Endodermal cell (in vitro differentiated cells): ENCODE measurements at regions not wholly inside any gene's neighbourhood (a gene's known extent, or its start where the extent isn't known, plus 50 kb on each side); places are given as distances from the start of the nearest gene placed in this dataset.
A peak's percentile ranks its signal among the peaks of the same experiment; 100 is the strongest.

Experiments
- DNase-seq: peaks from one replicate; pipeline ENCODE4 v3.0.0-alpha.2; 2017
- H3K27ac ChIP-seq: 2 replicates; pipeline ENCODE4 v1.5.1; 2013; ENCODE audit warnings: mild to moderate bottlenecking, low read depth, low read length, moderate library complexity
- H3K27me3 ChIP-seq: 2 replicates; pipeline ENCODE4 v1.6.1; 2013; ENCODE audit warnings: mild to moderate bottlenecking, low read length, moderate library complexity; ENCODE audit not compliant: insufficient read depth, control insufficient read depth, poor library complexity, severe bottlenecking
- H3K36me3 ChIP-seq: 2 replicates; pipeline ENCODE4 v1.7.0; 2013; ENCODE audit warnings: mild to moderate bottlenecking, low read length, moderate library complexity; ENCODE audit not compliant: control insufficient read depth, insufficient read depth
- H3K4me1 ChIP-seq: one replicate; pipeline ENCODE4 v1.7.0; 2013; ENCODE audit warnings: low read length; ENCODE audit not compliant: control insufficient read depth, insufficient read depth
- H3K4me3 ChIP-seq: 2 replicates; pipeline ENCODE4 v1.5.1; 2013; ENCODE audit warnings: mild to moderate bottlenecking, low read length, moderate library complexity
- H3K9ac ChIP-seq: 2 replicates; pipeline ENCODE4 v1.6.1; 2013; ENCODE audit warnings: mild to moderate bottlenecking, low read length, moderate library complexity; ENCODE audit not compliant: poor library complexity, severe bottlenecking; ENCODE audit errors: extremely low read depth
- H3K9me3 ChIP-seq: 2 replicates; pipeline ENCODE4 v1.6.1; 2013; ENCODE audit warnings: mild to moderate bottlenecking, low read length, moderate library complexity; ENCODE audit not compliant: control insufficient read depth
- H3K27ac Mint-ChIP-seq: 2 replicates; pipeline ENCODE4 v1.8.0; 2020; ENCODE audit warnings: mixed read lengths
- H3K27me3 Mint-ChIP-seq: 2 replicates; pipeline ENCODE4 v1.8.0; 2021; ENCODE audit warnings: mild to moderate bottlenecking, mixed read lengths; ENCODE audit not compliant: insufficient read depth
- H3K36me3 Mint-ChIP-seq: 2 replicates; pipeline ENCODE4 v1.8.0; 2020; ENCODE audit warnings: low read depth, mixed read lengths
- H3K4me1 Mint-ChIP-seq: 2 replicates; pipeline ENCODE4 v1.8.0; 2020; ENCODE audit warnings: mixed read lengths
- H3K4me3 Mint-ChIP-seq: 2 replicates; pipeline ENCODE4 v1.8.0; 2020; ENCODE audit warnings: mild to moderate bottlenecking, moderate library complexity, mixed read lengths
- H3K9me3 Mint-ChIP-seq: 2 replicates; pipeline ENCODE4 v1.8.0; 2020; ENCODE audit warnings: mild to moderate bottlenecking, mixed read lengths
- WGBS, 2 experiments: methylation state at CpG; one replicate each; pipeline versions ENCODE4 v1.1.5 to v1.1.7; 2013; ENCODE audit warnings: missing lambda C conversion rate in 2 of 2, mixed read lengths in 1 of 2; ENCODE audit not compliant: insufficient coverage in 1 of 2, insufficient read length in 1 of 2; 5-methylcytosine and 5-hydroxymethylcytosine counted together
- TF ChIP-seq, protein P1 (sequence below): fragments of 200-600 bp; sonication (generic); conservative IDR thresholded peaks from 2 replicates; pipeline ENCODE4 v1.5.0; 2021; ENCODE audit warnings: antibody characterized with exemption, mild to moderate bottlenecking

- Mint-ChIP-seq H3K4me1 (no peaks in the 10 kb centered on the region), H3K9me3 (peaks cover 41% of the 10 kb centered on the region), H3K27me3 (no peaks in the 10 kb centered on the region), H3K4me3 (no peak overlapping the region), H3K36me3 (peaks cover 2% of the 10 kb centered on the region), H3K27ac (no peak overlapping the region)
- TF ChIP-seq, protein P1, sequence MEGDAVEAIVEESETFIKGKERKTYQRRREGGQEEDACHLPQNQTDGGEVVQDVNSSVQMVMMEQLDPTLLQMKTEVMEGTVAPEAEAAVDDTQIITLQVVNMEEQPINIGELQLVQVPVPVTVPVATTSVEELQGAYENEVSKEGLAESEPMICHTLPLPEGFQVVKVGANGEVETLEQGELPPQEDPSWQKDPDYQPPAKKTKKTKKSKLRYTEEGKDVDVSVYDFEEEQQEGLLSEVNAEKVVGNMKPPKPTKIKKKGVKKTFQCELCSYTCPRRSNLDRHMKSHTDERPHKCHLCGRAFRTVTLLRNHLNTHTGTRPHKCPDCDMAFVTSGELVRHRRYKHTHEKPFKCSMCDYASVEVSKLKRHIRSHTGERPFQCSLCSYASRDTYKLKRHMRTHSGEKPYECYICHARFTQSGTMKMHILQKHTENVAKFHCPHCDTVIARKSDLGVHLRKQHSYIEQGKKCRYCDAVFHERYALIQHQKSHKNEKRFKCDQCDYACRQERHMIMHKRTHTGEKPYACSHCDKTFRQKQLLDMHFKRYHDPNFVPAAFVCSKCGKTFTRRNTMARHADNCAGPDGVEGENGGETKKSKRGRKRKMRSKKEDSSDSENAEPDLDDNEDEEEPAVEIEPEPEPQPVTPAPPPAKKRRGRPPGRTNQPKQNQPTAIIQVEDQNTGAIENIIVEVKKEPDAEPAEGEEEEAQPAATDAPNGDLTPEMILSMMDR = no peak
- Histone ChIP-seq H3K36me3 (no peaks in the 10 kb centered on the region), H3K4me3 (peak overlapping the region; percentile 15), H3K9me3 (peaks cover 36% of the 10 kb centered on the region), H3K27ac (no peak overlapping the region), H3K9ac (no peak overlapping the region), H3K4me1 (no peaks in the 10 kb centered on the region), H3K27me3 (no peaks in the 10 kb centered on the region)
- WGBS, 2 experiments = 83% methylated on average over 1 of the region's 1 CpG; no CpG with 5 or more reads in 1 of the 2 experiments
- no peak for DNase-seq
Measured at GRCh38 chr15:49760749-49761148, 139.9 kb downstream of the DTWD1 start.

DNA sequence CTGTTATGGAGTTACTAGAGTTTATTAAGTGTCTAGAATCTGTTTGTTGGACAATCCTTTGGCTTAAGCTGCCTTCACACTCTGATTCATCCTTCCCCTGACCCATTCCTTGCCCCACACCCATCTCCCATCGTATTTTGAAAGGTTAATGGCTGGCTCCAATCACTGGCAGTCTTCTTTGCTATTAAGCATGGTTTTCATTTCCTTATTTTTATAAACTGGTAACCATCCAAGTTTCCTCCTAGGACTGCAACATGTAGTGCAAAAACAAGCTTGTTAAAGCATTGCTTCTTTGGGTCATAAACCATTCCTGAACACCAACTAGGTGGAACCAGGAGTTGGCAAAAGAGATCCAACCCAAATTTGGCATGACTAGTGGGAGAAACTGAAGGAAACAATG lies 148.4 kb downstream of the DTWD1 start:
- Histone ChIP-seq H3K27ac (no peak overlapping the region), H3K4me1 (no peaks in the 10 kb centered on the region), H3K9ac (no peak overlapping the region), H3K27me3 (no peaks in the 10 kb centered on the region), H3K4me3 (no peak overlapping the region), H3K9me3 (peaks cover 13% of the 10 kb centered on the region), H3K36me3 (no peaks in the 10 kb centered on the region)
- Mint-ChIP-seq H3K4me3 (no peak overlapping the region), H3K27me3 (no peaks in the 10 kb centered on the region), H3K4me1 (peaks cover 6% of the 10 kb centered on the region), H3K27ac (no peak overlapping the region), H3K9me3 (peaks cover 12% of the 10 kb centered on the region), H3K36me3 (no peaks in the 10 kb centered on the region)
- TF ChIP-seq, protein P1 = no peak
- WGBS, 2 experiments = 85 to 89% methylated on average over 1 of the region's 1 CpG
- DNase-seq = no peak

GRCh38 chr15:49789436-49789835 lies 168.6 kb downstream of the DTWD1 start:
- no peak overlapping the region for H3K4me3 Mint-ChIP-seq
- H3K9me3 ChIP-seq = peaks cover 24% of the 10 kb centered on the region
- no peaks in the 10 kb centered on the region for H3K4me1 ChIP-seq
- DNase-seq = no peak
- no peaks in the 10 kb centered on the region for H3K27me3 ChIP-seq
- H3K36me3 Mint-ChIP-seq = peaks cover 3% of the 10 kb centered on the region
- no peaks in the 10 kb centered on the region for H3K27me3 Mint-ChIP-seq
- TF ChIP-seq, protein P1 = no peak
- no peak overlapping the region for H3K9ac ChIP-seq
- no peak overlapping the region for H3K4me3 ChIP-seq
- H3K27ac Mint-ChIP-seq = no peak overlapping the region
- no peaks in the 10 kb centered on the region for H3K36me3 ChIP-seq
- no peak overlapping the region for H3K27ac ChIP-seq
- no peaks in the 10 kb centered on the region for H3K4me1 Mint-ChIP-seq
- peaks cover 25% of the 10 kb centered on the region for H3K9me3 Mint-ChIP-seq
